ENCODE measurements at regions not wholly inside any gene's neighbourhood (a gene's known extent, or its start where the extent isn't known, plus 50 kb on each side); places are given as distances from the start of the nearest gene placed in this dataset.

DNA sequence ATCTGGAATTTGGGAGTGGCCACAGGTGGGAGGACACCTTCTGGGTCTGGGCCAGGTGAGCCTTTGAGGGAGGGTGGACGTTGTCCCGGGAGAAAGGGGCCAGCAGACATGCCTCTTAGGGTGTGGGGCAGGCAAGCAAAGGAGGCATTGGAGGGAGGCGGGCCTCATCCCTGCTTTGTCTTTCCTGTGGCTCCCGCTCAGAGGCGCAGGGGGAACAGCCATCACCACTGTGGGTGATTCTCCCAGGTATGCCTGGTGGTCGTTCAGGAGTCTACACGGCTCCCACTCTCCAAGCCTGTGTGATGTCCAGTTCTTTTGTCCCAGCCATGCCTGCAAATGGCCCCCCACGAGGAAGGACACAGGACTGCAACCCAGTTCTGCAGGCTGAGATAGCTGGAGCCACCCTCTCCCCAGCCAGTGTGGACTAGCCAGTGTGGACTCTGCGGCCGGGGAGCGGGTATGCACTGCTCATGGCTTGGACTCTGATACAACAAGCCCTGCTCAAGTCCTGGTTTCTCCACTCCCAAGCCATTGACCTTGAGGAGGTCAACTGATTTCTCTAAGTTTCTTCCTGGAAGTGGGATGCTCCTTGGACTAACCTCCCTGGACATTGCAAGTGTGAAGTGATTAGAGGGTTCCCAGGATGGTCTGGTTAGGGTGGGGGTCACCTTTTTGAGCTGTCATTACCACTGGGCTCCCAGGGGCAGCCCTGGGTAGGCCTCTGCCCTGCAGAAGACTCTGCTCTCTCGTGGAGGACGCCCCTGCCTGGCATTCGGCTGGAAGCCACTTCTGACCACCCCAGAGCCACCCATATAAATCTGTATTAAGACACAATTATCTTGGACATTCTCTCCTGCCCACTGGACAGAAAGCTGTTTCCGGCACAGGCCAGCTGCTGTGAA lies 1151.2 kb downstream of the BRD1 start:
- no peak overlapping the region for H2AFZ ChIP-seq (ENCODE audit: low read length)
- TF ChIP-seq, protein P1, sequence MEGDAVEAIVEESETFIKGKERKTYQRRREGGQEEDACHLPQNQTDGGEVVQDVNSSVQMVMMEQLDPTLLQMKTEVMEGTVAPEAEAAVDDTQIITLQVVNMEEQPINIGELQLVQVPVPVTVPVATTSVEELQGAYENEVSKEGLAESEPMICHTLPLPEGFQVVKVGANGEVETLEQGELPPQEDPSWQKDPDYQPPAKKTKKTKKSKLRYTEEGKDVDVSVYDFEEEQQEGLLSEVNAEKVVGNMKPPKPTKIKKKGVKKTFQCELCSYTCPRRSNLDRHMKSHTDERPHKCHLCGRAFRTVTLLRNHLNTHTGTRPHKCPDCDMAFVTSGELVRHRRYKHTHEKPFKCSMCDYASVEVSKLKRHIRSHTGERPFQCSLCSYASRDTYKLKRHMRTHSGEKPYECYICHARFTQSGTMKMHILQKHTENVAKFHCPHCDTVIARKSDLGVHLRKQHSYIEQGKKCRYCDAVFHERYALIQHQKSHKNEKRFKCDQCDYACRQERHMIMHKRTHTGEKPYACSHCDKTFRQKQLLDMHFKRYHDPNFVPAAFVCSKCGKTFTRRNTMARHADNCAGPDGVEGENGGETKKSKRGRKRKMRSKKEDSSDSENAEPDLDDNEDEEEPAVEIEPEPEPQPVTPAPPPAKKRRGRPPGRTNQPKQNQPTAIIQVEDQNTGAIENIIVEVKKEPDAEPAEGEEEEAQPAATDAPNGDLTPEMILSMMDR (conservative IDR thresholded peaks at IDR 0.05; ENCODE audit: low read length) = no peak
- no peak for TF ChIP-seq EZH2phosphoT487 (IDR thresholded peaks at IDR 0.05; ENCODE audit: borderline replicate concordance)
- H3K27me3 ChIP-seq (ENCODE audit: insufficient read depth, low read length, poor library complexity, severe bottlenecking) = no peaks in the 10 kb centered on the region
- no peaks in the 10 kb centered on the region for H3K4me1 ChIP-seq (ENCODE audit: insufficient read depth, low read length, poor library complexity, severe bottlenecking)
- H3F3A ChIP-seq (ENCODE audit: low read depth) = no peaks in the 10 kb centered on the region
- H4K20me1 ChIP-seq (ENCODE audit: insufficient read depth, low read length, poor library complexity, severe bottlenecking) = no peaks in the 10 kb centered on the region
- H3K4me2 ChIP-seq (ENCODE audit: low read depth, low read length, poor library complexity, severe bottlenecking) = no peak overlapping the region
- H3K36me3 ChIP-seq (ENCODE audit: insufficient read depth, low read length) = no peaks in the 10 kb centered on the region
- no peak overlapping the region for H3K4me3 ChIP-seq (ENCODE audit: low read length, poor library complexity, severe bottlenecking)
- no peaks in the 10 kb centered on the region for H3K9me2 ChIP-seq (replicated peaks; ENCODE audit: low read depth, low read length)
- H3K9ac ChIP-seq (ENCODE audit: low read depth, low read length, poor library complexity, severe bottlenecking) = no peak overlapping the region
- H3K9me3 ChIP-seq (ENCODE audit: insufficient read depth, low read depth, low read length) = peaks cover 10% of the 10 kb centered on the region; the same call in 1 of the 2 replicates
- H3K79me2 ChIP-seq (ENCODE audit: insufficient read depth, low read length) = no peaks in the 10 kb centered on the region

DNA sequence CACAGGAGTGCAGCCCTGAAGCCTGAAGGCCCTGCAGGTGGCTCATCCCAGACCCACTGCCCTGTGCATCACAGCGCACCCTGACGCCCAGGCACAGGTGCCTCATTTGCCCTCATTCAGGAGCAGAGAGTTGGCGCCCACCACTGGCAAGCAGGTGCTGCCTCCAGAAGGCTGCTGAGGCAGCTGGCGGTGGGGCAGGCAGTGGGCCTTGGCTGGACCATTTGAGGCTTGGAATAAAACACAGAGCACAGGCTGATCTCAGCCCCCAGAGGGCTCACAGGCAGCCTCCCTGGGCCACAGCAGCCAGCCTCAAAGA lies 1151.9 kb downstream of the BRD1 start:
- Histone ChIP-seq H3K9me2 (replicated peaks; ENCODE audit: low read depth, low read length) (no peaks in the 10 kb centered on the region), H3K4me3 (ENCODE audit: low read length, poor library complexity, severe bottlenecking) (no peak overlapping the region), H3K9me3 (ENCODE audit: insufficient read depth, low read depth, low read length) (peaks cover 10% of the 10 kb centered on the region; the same call in 1 of the 2 replicates), H3K4me2 (ENCODE audit: low read depth, low read length, poor library complexity, severe bottlenecking) (no peak overlapping the region), H3K27me3 (ENCODE audit: insufficient read depth, low read length, poor library complexity, severe bottlenecking) (no peaks in the 10 kb centered on the region), H3K36me3 (ENCODE audit: insufficient read depth, low read length) (no peaks in the 10 kb centered on the region), H3K79me2 (ENCODE audit: insufficient read depth, low read length) (no peaks in the 10 kb centered on the region), H2AFZ (ENCODE audit: low read length) (no peak overlapping the region), H3K4me1 (ENCODE audit: insufficient read depth, low read length, poor library complexity, severe bottlenecking) (no peaks in the 10 kb centered on the region), H4K20me1 (ENCODE audit: insufficient read depth, low read length, poor library complexity, severe bottlenecking) (no peaks in the 10 kb centered on the region), H3F3A (ENCODE audit: low read depth) (no peaks in the 10 kb centered on the region), H3K9ac (ENCODE audit: low read depth, low read length, poor library complexity, severe bottlenecking) (no peak overlapping the region)
- TF ChIP-seq, protein P1 (conservative IDR thresholded peaks at IDR 0.05; ENCODE audit: low read length) = no peak
- TF ChIP-seq EZH2phosphoT487 (IDR thresholded peaks at IDR 0.05; ENCODE audit: borderline replicate concordance) = no peak

DNA sequence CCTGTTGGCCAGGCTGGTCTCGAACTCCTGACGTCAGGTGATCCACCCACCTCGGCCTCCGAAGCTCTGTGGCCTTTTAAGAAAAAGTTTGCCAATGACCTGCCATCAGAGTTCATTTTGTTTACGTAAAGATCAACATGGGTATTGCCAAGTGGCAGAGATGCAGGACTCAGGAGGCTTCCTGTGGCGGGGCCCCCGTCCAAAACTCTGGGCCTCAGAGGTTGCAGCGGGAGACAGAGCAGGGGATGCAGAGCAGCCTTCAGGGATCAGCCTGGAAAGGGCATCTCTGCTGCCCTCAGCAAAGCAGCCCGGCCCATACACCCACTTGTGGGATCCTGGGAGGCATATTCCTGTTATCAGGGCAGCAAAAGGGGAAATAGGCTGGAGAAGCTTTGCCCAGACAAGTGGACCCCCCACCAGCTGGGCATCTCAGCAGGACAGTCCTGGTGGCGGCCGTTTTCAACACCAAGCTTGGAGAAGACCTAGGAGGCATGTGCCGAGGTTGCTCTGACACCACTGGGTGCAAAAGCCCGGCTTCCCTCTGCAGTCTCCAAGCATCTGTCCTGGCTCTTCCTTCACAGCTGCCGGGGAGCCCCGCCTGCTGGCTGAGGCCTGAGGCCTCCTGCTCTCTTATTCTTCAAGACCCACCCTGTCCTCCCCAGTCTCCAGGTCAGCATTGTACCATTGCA lies 1152.4 kb downstream of the BRD1 start:
- no peaks in the 10 kb centered on the region for H3K79me2 ChIP-seq (ENCODE audit: insufficient read depth, low read length)
- no peaks in the 10 kb centered on the region for H3K9me2 ChIP-seq (replicated peaks; ENCODE audit: low read depth, low read length)
- no peaks in the 10 kb centered on the region for H3F3A ChIP-seq (ENCODE audit: low read depth)
- no peaks in the 10 kb centered on the region for H3K27me3 ChIP-seq (ENCODE audit: insufficient read depth, low read length, poor library complexity, severe bottlenecking)
- no peak overlapping the region for H3K4me3 ChIP-seq (ENCODE audit: low read length, poor library complexity, severe bottlenecking)
- H3K4me1 ChIP-seq (ENCODE audit: insufficient read depth, low read length, poor library complexity, severe bottlenecking) = no peaks in the 10 kb centered on the region
- no peaks in the 10 kb centered on the region for H3K36me3 ChIP-seq (ENCODE audit: insufficient read depth, low read length)
- H2AFZ ChIP-seq (ENCODE audit: low read length) = no peak overlapping the region
- no peak overlapping the region for H3K9ac ChIP-seq (ENCODE audit: low read depth, low read length, poor library complexity, severe bottlenecking)
- H4K20me1 ChIP-seq (ENCODE audit: insufficient read depth, low read length, poor library complexity, severe bottlenecking) = no peaks in the 10 kb centered on the region
- no peak overlapping the region for H3K4me2 ChIP-seq (ENCODE audit: low read depth, low read length, poor library complexity, severe bottlenecking)
- peaks cover 10% of the 10 kb centered on the region; the same call in 1 of the 2 replicates for H3K9me3 ChIP-seq (ENCODE audit: insufficient read depth, low read depth, low read length)
- TF ChIP-seq, protein P1 (conservative IDR thresholded peaks at IDR 0.05; ENCODE audit: low read length) = no peak
- no peak for TF ChIP-seq EZH2phosphoT487 (IDR thresholded peaks at IDR 0.05; ENCODE audit: borderline replicate concordance)
